GM12878 (cell line): ENCODE measurements at regions not wholly inside any gene's neighbourhood (a gene's known extent, or its start where the extent isn't known, plus 50 kb on each side); places are given as distances from the start of the nearest gene placed in this dataset.

Experiments
- BCL11A ChIP-seq: IDR thresholded peaks from 2 replicates; pipeline ENCODE4 v1.6.1; 2011; ENCODE audit warnings: low read depth, low read length
- BMI1 ChIP-seq: fragments of 450-650 bp; IDR thresholded peaks from 2 replicates; pipeline ENCODE4 v1.6.1; 2016; ENCODE audit warnings: mild to moderate bottlenecking, moderate library complexity, borderline replicate concordance
- CBX5 ChIP-seq: sonication (generic); IDR thresholded peaks from 2 replicates; pipeline ENCODE4 v1.6.1; 2016; ENCODE audit warnings: low read depth, moderate library complexity, mild to moderate bottlenecking, inconsistent platforms
- CHD2 ChIP-seq: IDR thresholded peaks from 2 replicates; pipeline ENCODE4 v1.6.1; 2011; ENCODE audit warnings: low read depth, low read length, improper control_type of control experiment, borderline replicate concordance
- CREM ChIP-seq: IDR thresholded peaks from 2 replicates; pipeline ENCODE4 v1.6.1; 2014; ENCODE audit warnings: antibody characterized with exemption, low read depth
- EP300 ChIP-seq, 2 experiments: fragments of 150-350 bp in 1 of 2; IDR thresholded peaks; 2 replicates each; pipeline ENCODE4 v1.6.1; 2011 to 2012; ENCODE audit warnings: low read depth in 2 of 2, low read length in 2 of 2, borderline replicate concordance in 1 of 2, improper control_type of control experiment in 1 of 2, inconsistent platforms in 1 of 2; ENCODE audit not compliant: control insufficient read depth in 1 of 2
- EZH2 ChIP-seq: IDR thresholded peaks from 2 replicates; pipeline ENCODE4 v1.6.1; 2012; ENCODE audit warnings: low read depth, mild to moderate bottlenecking, control low read depth, inconsistent platforms, low read length, borderline replicate concordance; ENCODE audit not compliant: control insufficient read depth
- NFYA ChIP-seq: IDR thresholded peaks from 2 replicates; pipeline ENCODE4 v1.6.1; 2011; ENCODE audit warnings: low read depth, mild to moderate bottlenecking, low read length, improper control_type of control experiment, borderline replicate concordance
- POLR2A ChIP-seq: IDR thresholded peaks from 2 replicates; pipeline ENCODE4 v1.6.1; 2011; ENCODE audit warnings: low read depth, mild to moderate bottlenecking, low read length
- POLR2AphosphoS5 ChIP-seq: IDR thresholded peaks from 2 replicates; pipeline ENCODE4 v1.6.1; 2011; ENCODE audit warnings: mild to moderate bottlenecking, low read length, inconsistent platforms
- ZNF24 ChIP-seq: fragments of 450-650 bp; IDR thresholded peaks from 2 replicates; pipeline ENCODE4 v1.6.1; 2017; ENCODE audit warnings: antibody characterized with exemption, mild to moderate bottlenecking
- TF ChIP-seq, protein P1 (sequence below): fragments of 450-650 bp; IDR thresholded peaks from 2 replicates; pipeline ENCODE4 v1.6.1; 2017; ENCODE audit warnings: mild to moderate bottlenecking, moderate library complexity
- TF ChIP-seq, protein P2 (sequence below): IDR thresholded peaks from 2 replicates; pipeline ENCODE4 v1.6.1; 2011; ENCODE audit warnings: low read depth, low read length, improper control_type of control experiment, borderline replicate concordance
- TF ChIP-seq, protein P3 (sequence below), 3 experiments: IDR thresholded peaks in 2 of 3; conservative IDR thresholded peaks in 1 of 3; 2 replicates each; pipeline ENCODE4 v1.5.1; 2011; ENCODE audit warnings: low read depth in 3 of 3, low read length in 3 of 3, mild to moderate bottlenecking in 3 of 3, control low read depth in 2 of 3, moderate library complexity in 2 of 3, inconsistent platforms in 1 of 3, mixed read lengths in 1 of 3; ENCODE audit not compliant: control insufficient read depth in 2 of 3, insufficient read depth in 1 of 3; ENCODE audit errors: extremely low read depth in 1 of 3

DNA sequence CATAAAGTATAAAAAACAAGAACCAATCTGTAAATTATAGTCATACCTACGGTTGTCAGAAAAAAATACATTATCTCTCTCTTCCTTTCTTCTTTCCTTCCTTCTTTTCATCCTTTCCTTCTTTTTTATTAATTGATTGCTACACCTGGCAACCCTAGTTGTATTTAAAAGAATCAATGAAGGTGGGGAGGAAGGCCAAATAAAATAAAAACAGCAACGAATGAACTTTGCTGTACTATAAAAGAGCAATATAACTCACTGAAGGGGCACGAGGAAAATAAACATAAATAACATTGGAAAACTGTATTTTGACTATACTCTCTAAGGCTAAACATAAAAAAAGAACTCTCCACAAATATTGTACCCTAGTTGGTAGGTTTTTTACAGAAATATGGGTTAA lies 898.2 kb upstream of the USP15 start:
- TF ChIP-seq, protein P1, sequence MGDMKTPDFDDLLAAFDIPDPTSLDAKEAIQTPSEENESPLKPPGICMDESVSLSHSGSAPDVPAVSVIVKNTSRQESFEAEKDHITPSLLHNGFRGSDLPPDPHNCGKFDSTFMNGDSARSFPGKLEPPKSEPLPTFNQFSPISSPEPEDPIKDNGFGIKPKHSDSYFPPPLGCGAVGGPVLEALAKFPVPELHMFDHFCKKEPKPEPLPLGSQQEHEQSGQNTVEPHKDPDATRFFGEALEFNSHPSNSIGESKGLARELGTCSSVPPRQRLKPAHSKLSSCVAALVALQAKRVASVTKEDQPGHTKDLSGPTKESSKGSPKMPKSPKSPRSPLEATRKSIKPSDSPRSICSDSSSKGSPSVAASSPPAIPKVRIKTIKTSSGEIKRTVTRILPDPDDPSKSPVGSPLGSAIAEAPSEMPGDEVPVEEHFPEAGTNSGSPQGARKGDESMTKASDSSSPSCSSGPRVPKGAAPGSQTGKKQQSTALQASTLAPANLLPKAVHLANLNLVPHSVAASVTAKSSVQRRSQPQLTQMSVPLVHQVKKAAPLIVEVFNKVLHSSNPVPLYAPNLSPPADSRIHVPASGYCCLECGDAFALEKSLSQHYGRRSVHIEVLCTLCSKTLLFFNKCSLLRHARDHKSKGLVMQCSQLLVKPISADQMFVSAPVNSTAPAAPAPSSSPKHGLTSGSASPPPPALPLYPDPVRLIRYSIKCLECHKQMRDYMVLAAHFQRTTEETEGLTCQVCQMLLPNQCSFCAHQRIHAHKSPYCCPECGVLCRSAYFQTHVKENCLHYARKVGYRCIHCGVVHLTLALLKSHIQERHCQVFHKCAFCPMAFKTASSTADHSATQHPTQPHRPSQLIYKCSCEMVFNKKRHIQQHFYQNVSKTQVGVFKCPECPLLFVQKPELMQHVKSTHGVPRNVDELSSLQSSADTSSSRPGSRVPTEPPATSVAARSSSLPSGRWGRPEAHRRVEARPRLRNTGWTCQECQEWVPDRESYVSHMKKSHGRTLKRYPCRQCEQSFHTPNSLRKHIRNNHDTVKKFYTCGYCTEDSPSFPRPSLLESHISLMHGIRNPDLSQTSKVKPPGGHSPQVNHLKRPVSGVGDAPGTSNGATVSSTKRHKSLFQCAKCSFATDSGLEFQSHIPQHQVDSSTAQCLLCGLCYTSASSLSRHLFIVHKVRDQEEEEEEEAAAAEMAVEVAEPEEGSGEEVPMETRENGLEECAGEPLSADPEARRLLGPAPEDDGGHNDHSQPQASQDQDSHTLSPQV, result no peak
- TF ChIP-seq CBX5, result no peak
- TF ChIP-seq, protein P2, sequence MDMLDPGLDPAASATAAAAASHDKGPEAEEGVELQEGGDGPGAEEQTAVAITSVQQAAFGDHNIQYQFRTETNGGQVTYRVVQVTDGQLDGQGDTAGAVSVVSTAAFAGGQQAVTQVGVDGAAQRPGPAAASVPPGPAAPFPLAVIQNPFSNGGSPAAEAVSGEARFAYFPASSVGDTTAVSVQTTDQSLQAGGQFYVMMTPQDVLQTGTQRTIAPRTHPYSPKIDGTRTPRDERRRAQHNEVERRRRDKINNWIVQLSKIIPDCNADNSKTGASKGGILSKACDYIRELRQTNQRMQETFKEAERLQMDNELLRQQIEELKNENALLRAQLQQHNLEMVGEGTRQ, result no peak
- TF ChIP-seq NFYA, result no peak
- TF ChIP-seq EZH2, result no peak
- TF ChIP-seq EP300 (IDR thresholded peaks at IDR 0.05; ENCODE audit: borderline replicate concordance in 1 of 2, control insufficient read depth in 1 of 2, low read depth in 2 of 2, low read length in 2 of 2), result no peak
- TF ChIP-seq, protein P3, sequence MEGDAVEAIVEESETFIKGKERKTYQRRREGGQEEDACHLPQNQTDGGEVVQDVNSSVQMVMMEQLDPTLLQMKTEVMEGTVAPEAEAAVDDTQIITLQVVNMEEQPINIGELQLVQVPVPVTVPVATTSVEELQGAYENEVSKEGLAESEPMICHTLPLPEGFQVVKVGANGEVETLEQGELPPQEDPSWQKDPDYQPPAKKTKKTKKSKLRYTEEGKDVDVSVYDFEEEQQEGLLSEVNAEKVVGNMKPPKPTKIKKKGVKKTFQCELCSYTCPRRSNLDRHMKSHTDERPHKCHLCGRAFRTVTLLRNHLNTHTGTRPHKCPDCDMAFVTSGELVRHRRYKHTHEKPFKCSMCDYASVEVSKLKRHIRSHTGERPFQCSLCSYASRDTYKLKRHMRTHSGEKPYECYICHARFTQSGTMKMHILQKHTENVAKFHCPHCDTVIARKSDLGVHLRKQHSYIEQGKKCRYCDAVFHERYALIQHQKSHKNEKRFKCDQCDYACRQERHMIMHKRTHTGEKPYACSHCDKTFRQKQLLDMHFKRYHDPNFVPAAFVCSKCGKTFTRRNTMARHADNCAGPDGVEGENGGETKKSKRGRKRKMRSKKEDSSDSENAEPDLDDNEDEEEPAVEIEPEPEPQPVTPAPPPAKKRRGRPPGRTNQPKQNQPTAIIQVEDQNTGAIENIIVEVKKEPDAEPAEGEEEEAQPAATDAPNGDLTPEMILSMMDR (IDR thresholded peaks at IDR 0.05 in 2 of 3, conservative IDR thresholded peaks at IDR 0.05 in 1 of 3; ENCODE audit: control insufficient read depth in 2 of 3, extremely low read depth in 1 of 3, insufficient read depth in 1 of 3, low read depth in 3 of 3, low read length in 3 of 3), result no peak
- no peak for TF ChIP-seq POLR2AphosphoS5
- TF ChIP-seq BCL11A, result no peak
- TF ChIP-seq BMI1, result no peak
- no peak for TF ChIP-seq CREM
- no peak for TF ChIP-seq ZNF24
- TF ChIP-seq CHD2, result no peak
- no peak for TF ChIP-seq POLR2A
